DMS53 treated with DMSO at 0.1 percent for 48 hours (cell line): ENCODE measurements at regions not wholly inside any gene's neighbourhood (a gene's known extent, or its start where the extent isn't known, plus 50 kb on each side); places are given as distances from the start of the nearest gene placed in this dataset.

Source experiments
- DNase-seq: peaks from one replicate; lab custom pipeline; 2025; ENCODE audit not compliant: unreplicated experiment; lab: John Stamatoyannopoulos, UW

GRCh38 chr3:70393881-70394612 is 81.6 kb upstream of the MDFIC2 start:
- no peak for DNase-seq

GRCh38 chr3:70392227-70392626 is 79.8 kb upstream of the MDFIC2 start:
- no peak for DNase-seq

- no peak for DNase-seq
Measured at GRCh38 chr3:70387889-70388288, 75.5 kb upstream of the MDFIC2 start.

- no peak for DNase-seq
Measured at GRCh38 chr3:70386846-70387245, 74.4 kb upstream of the MDFIC2 start.

GRCh38 chr3:70386043-70386442 is 73.6 kb upstream of the MDFIC2 start:
- DNase-seq: no peak

- DNase-seq: no peak
Measured at GRCh38 chr3:70383360-70383831, 71.0 kb upstream of the MDFIC2 start.

GRCh38 chr3:70374179-70374578 is 61.7 kb upstream of the MDFIC2 start:
- DNase-seq: no peak
